ENCODE measurements at regions not wholly inside any gene's neighbourhood (a gene's known extent, or its start where the extent isn't known, plus 50 kb on each side); places are given as distances from the start of the nearest gene placed in this dataset.

GRCh38 chr4:96194993-96195392 lies 355.1 kb downstream of the PDHA2 start:
- intact Hi-C loops (cut with micrococcal nuclease; ENCODE audit: unreplicated experiment) = no loop called here
- Mint-ChIP-seq H3K4me1 (ENCODE audit: low read depth, unreplicated experiment) (no peaks in the 10 kb centered on the region), H3K27ac (ENCODE audit: unreplicated experiment) (no peak overlapping the region), H3K27me3 (ENCODE audit: unreplicated experiment) (no peaks in the 10 kb centered on the region), H3K36me3 (ENCODE audit: insufficient read depth, unreplicated experiment) (no peaks in the 10 kb centered on the region), H3K9me3 (ENCODE audit: low read depth, unreplicated experiment) (peaks cover 2% of the 10 kb centered on the region), H3K4me3 (ENCODE audit: low read depth, unreplicated experiment) (no peak overlapping the region)
- no peak for DNase-seq
- TF ChIP-seq, protein P1, sequence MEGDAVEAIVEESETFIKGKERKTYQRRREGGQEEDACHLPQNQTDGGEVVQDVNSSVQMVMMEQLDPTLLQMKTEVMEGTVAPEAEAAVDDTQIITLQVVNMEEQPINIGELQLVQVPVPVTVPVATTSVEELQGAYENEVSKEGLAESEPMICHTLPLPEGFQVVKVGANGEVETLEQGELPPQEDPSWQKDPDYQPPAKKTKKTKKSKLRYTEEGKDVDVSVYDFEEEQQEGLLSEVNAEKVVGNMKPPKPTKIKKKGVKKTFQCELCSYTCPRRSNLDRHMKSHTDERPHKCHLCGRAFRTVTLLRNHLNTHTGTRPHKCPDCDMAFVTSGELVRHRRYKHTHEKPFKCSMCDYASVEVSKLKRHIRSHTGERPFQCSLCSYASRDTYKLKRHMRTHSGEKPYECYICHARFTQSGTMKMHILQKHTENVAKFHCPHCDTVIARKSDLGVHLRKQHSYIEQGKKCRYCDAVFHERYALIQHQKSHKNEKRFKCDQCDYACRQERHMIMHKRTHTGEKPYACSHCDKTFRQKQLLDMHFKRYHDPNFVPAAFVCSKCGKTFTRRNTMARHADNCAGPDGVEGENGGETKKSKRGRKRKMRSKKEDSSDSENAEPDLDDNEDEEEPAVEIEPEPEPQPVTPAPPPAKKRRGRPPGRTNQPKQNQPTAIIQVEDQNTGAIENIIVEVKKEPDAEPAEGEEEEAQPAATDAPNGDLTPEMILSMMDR (IDR thresholded peaks at IDR 0.05; ENCODE audit: unreplicated experiment) = no peak
- CTCF ChIA-PET = no interaction called here
- no TSS peak for BruUV-seq (replicated peaks)

DNA sequence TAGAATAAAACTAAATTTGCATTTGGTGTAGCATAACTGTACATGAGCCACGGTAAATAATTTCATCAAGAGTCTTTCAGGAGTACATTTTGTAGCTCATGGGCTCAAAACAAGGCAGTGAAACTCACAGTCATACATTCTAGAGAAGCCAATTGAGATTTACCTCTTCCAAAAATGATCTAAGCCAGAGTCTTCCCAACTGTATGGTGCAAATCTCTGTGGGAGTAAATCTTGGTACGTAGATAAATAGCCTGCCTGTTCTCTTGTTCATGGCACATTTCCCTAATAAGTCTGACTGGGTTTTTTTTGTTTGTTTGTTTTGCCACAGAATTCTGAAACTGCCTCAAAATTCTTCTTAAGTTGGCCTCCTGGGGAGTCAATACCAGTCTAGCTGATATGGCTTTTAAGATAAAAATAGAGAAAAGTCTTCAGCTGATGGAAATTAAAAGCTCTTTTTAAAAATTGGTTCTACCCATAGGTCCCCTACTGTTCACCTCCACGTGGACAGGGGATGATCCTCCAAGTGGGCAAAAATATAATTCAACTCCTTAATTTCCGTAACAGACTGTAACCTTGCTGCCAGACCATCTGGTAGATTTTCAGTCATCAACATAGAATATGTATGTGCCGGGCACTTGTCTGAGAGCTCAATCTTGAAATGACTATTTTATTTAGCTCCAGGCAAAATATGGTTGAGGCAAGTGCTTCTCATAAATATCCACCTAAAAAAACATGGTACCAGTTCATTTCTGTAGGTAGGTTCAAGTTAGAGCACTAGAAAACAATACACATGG lies 365.4 kb downstream of the PDHA2 start:
- Mint-ChIP-seq H3K4me3 (ENCODE audit: low read depth, unreplicated experiment) (no peak overlapping the region), H3K9me3 (ENCODE audit: low read depth, unreplicated experiment) (peaks cover 2% of the 10 kb centered on the region), H3K27ac (ENCODE audit: unreplicated experiment) (no peak overlapping the region), H3K36me3 (ENCODE audit: insufficient read depth, unreplicated experiment) (no peaks in the 10 kb centered on the region), H3K4me1 (ENCODE audit: low read depth, unreplicated experiment) (no peaks in the 10 kb centered on the region), H3K27me3 (ENCODE audit: unreplicated experiment) (no peaks in the 10 kb centered on the region)
- no peak for DNase-seq
- TF ChIP-seq, protein P1 (IDR thresholded peaks at IDR 0.05; ENCODE audit: unreplicated experiment) = no peak
- intact Hi-C loops (cut with micrococcal nuclease; ENCODE audit: unreplicated experiment) = no loop called here
- CTCF ChIA-PET = no interaction called here
- no TSS peak for BruUV-seq (replicated peaks)

DNA sequence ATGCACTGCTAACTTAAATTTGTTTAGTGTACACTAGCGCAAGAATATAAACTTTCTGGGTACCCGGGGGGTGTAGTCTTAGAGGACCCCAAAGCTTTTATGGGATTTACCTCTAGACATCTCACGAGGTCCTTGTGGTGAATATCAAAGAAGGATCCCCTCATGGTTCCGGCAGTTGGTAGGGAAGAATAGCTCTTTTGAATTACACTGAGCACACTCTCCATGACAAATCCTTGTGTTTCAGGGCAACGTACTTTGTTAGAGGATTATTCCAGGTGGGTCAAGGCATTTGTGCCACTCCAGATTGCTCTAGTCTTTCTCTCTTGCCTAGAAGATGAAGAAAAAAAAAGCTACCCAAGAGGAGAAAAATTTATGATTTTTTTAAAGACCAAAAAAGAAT lies 387.6 kb downstream of the PDHA2 start:
- TF ChIP-seq, protein P1 (IDR thresholded peaks at IDR 0.05; ENCODE audit: unreplicated experiment) = no peak
- no peak overlapping the region for H3K27ac Mint-ChIP-seq (ENCODE audit: unreplicated experiment)
- intact Hi-C loops (cut with micrococcal nuclease; ENCODE audit: unreplicated experiment) = no loop called here
- no peaks in the 10 kb centered on the region for H3K4me1 Mint-ChIP-seq (ENCODE audit: low read depth, unreplicated experiment)
- BruUV-seq (replicated peaks) = no TSS peak
- H3K36me3 Mint-ChIP-seq (ENCODE audit: insufficient read depth, unreplicated experiment) = no peaks in the 10 kb centered on the region
- CTCF ChIA-PET = no interaction called here
- H3K4me3 Mint-ChIP-seq (ENCODE audit: low read depth, unreplicated experiment) = no peak overlapping the region
- H3K27me3 Mint-ChIP-seq (ENCODE audit: unreplicated experiment) = no peaks in the 10 kb centered on the region
- peaks cover 6% of the 10 kb centered on the region for H3K9me3 Mint-ChIP-seq (ENCODE audit: low read depth, unreplicated experiment)
- DNase-seq = no peak

GRCh38 chr4:96228463-96228862 lies 388.6 kb downstream of the PDHA2 start:
- H3K36me3 Mint-ChIP-seq (ENCODE audit: insufficient read depth, unreplicated experiment) = no peaks in the 10 kb centered on the region
- H3K27ac Mint-ChIP-seq (ENCODE audit: unreplicated experiment) = no peak overlapping the region
- DNase-seq = no peak
- H3K27me3 Mint-ChIP-seq (ENCODE audit: unreplicated experiment) = no peaks in the 10 kb centered on the region
- intact Hi-C loops (cut with micrococcal nuclease; ENCODE audit: unreplicated experiment) = no loop called here
- no TSS peak for BruUV-seq (replicated peaks)
- TF ChIP-seq, protein P1 (IDR thresholded peaks at IDR 0.05; ENCODE audit: unreplicated experiment) = no peak
- no peak overlapping the region for H3K4me3 Mint-ChIP-seq (ENCODE audit: low read depth, unreplicated experiment)
- CTCF ChIA-PET = no interaction called here
- no peaks in the 10 kb centered on the region for H3K4me1 Mint-ChIP-seq (ENCODE audit: low read depth, unreplicated experiment)
- peaks cover 8% of the 10 kb centered on the region for H3K9me3 Mint-ChIP-seq (ENCODE audit: low read depth, unreplicated experiment)
